Stomach (tissue), 4 donors: ENCODE measurements at regions not wholly inside any gene's neighbourhood (a gene's known extent, or its start where the extent isn't known, plus 50 kb on each side); places are given as distances from the start of the nearest gene placed in this dataset.

Experiments
- EP300 ChIP-seq: sonication (generic); formaldehyde crosslinking; IDR thresholded peaks from one replicate; pipeline ENCODE4 v1.6.1; 2017; ENCODE audit warnings: antibody characterized with exemption
- POLR2A ChIP-seq, 4 donors: fragments of 450-650 bp; IDR thresholded peaks; one replicate each; pipeline ENCODE4 v1.6.1; 2016; ENCODE audit warnings: antibody characterized with exemption in 4 of 4, control low read depth in 2 of 4, mild to moderate bottlenecking in 1 of 4, moderate library complexity in 1 of 4
- POLR2AphosphoS5 ChIP-seq, 3 donors: sonication (generic); formaldehyde crosslinking; IDR thresholded peaks; one replicate each; pipeline ENCODE4 v1.6.1; 2016; ENCODE audit warnings: antibody characterized with exemption in 3 of 3
- TF ChIP-seq, protein P1 (sequence below), 7 experiments: fragments of 450-650 bp in 4 of 7; fragments of 200-600 bp in 3 of 7; sonication (generic) in 3 of 7; IDR thresholded peaks; one replicate each; pipeline ENCODE4 v1.5.1; 2016 to 2019; ENCODE audit warnings: antibody characterized with exemption in 7 of 7, control low read depth in 2 of 7, mild to moderate bottlenecking in 1 of 7

DNA sequence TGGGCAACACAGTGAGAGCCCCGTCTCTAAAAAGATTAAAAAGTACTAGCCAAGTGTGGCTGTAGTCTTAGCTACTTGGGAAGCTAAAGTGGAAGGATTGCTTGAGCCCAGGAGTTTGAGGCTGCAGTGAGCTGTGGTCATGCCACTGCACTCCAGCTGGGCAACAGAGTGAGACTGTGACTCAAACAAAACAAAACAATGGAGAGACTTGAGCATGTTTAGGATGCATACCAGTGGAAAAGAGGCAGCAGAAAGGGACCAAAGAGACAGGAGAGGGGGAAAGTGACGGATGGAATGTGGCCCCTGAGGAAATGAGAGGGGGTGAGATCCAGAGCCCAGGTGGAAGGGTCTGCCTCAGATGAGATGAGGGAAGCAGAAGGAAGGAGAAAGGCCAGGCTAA is 358.9 kb downstream of the RPS6KC1 start:
- TF ChIP-seq, protein P1, sequence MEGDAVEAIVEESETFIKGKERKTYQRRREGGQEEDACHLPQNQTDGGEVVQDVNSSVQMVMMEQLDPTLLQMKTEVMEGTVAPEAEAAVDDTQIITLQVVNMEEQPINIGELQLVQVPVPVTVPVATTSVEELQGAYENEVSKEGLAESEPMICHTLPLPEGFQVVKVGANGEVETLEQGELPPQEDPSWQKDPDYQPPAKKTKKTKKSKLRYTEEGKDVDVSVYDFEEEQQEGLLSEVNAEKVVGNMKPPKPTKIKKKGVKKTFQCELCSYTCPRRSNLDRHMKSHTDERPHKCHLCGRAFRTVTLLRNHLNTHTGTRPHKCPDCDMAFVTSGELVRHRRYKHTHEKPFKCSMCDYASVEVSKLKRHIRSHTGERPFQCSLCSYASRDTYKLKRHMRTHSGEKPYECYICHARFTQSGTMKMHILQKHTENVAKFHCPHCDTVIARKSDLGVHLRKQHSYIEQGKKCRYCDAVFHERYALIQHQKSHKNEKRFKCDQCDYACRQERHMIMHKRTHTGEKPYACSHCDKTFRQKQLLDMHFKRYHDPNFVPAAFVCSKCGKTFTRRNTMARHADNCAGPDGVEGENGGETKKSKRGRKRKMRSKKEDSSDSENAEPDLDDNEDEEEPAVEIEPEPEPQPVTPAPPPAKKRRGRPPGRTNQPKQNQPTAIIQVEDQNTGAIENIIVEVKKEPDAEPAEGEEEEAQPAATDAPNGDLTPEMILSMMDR (IDR thresholded peaks at IDR 0.05) = no peak
- no peak for TF ChIP-seq POLR2A (IDR thresholded peaks at IDR 0.05)
- TF ChIP-seq POLR2AphosphoS5 (IDR thresholded peaks at IDR 0.05) = no peak
- no peak for TF ChIP-seq EP300
